Spleen (tissue), 11 donors: ENCODE measurements at regions not wholly inside any gene's neighbourhood (a gene's known extent, or its start where the extent isn't known, plus 50 kb on each side); places are given as distances from the start of the nearest gene placed in this dataset.
"Not testable (repeated sequence)": the region's sequence is repeated elsewhere in the genome, so short reads cannot be mapped to it uniquely, and the experiment has no call there.

Source experiments
- DNase-seq: peaks from one replicate; pipeline ENCODE4 v3.0.0-alpha.2; 2020
- H3K27ac ChIP-seq, 8 donors: fragments of 200-600 bp; sonication (generic) in 7 of 8; 1 replicate in 4 of 8; 2 replicates in 4 of 8; pipeline versions ENCODE4 v1.5.0 to v1.8.0; 2016 to 2021; ENCODE audit warnings: inconsistent platforms in 4 of 8, mild to moderate bottlenecking in 4 of 8, moderate library complexity in 1 of 8
- H3K27me3 ChIP-seq, 7 donors: fragments of 200-600 bp; sonication (generic) in 6 of 7; replicated peaks in 1 of 7; 1 replicate in 4 of 7; 2 replicates in 3 of 7; pipeline versions ENCODE4 v1.5.0 to v1.8.0; 2016 to 2021; ENCODE audit warnings: inconsistent platforms in 3 of 7, mild to moderate bottlenecking in 1 of 7
- H3K36me3 ChIP-seq, 6 donors: fragments of 200-600 bp; sonication (generic) in 5 of 6; 1 replicate in 4 of 6; 2 replicates in 2 of 6; pipeline versions ENCODE4 v1.5.0 to v1.8.0; 2016 to 2021; ENCODE audit warnings: inconsistent platforms in 2 of 6
- H3K4me1 ChIP-seq, 6 donors: fragments of 200-600 bp; sonication (generic) in 5 of 6; 1 replicate in 3 of 6; 2 replicates in 3 of 6; pipeline versions ENCODE4 v1.5.0 to v1.8.0; 2016 to 2021; ENCODE audit warnings: inconsistent platforms in 3 of 6
- H3K4me3 ChIP-seq, 8 donors: fragments of 200-600 bp; sonication (generic) in 7 of 8; 1 replicate in 4 of 8; 2 replicates in 4 of 8; pipeline versions ENCODE4 v1.5.0 to v1.8.0; 2016 to 2021; ENCODE audit warnings: inconsistent platforms in 4 of 8, mild to moderate bottlenecking in 4 of 8, moderate library complexity in 2 of 8
- H3K9me3 ChIP-seq, 8 donors: fragments of 200-600 bp; sonication (generic) in 7 of 8; 1 replicate in 4 of 8; 2 replicates in 4 of 8; pipeline versions ENCODE4 v1.5.0 to v1.8.0; 2016 to 2021; ENCODE audit warnings: inconsistent platforms in 4 of 8
- CTCF ChIP-seq, 11 experiments: fragments of 200-600 bp in 7 of 11; fragments of 450-650 bp in 4 of 11; sonication (generic) in 4 of 11; IDR thresholded peaks in 8 of 11; conservative IDR thresholded peaks in 3 of 11; 1 replicate in 7 of 11; 2 replicates in 4 of 11; pipeline versions ENCODE4 v1.4.0 to v1.8.0; 2016 to 2021; ENCODE audit warnings: antibody characterized with exemption in 11 of 11, inconsistent platforms in 4 of 11, mild to moderate bottlenecking in 1 of 11
- POLR2A ChIP-seq, 3 donors: fragments of 450-650 bp; IDR thresholded peaks; one replicate each; pipeline ENCODE4 v1.5.1; 2017; ENCODE audit warnings: antibody characterized with exemption in 3 of 3, mild to moderate bottlenecking in 1 of 3
- POLR2AphosphoS5 ChIP-seq, 3 donors: sonication (generic); formaldehyde crosslinking; IDR thresholded peaks; one replicate each; pipeline ENCODE4 v1.5.1; 2017; ENCODE audit warnings: antibody characterized with exemption in 3 of 3
- WGBS, 5 donors: extraction: QIAGEN DNeasy Blood & Tissue Kit in 3 of 5; methylation state at CpG; one replicate each; pipeline versions ENCODE4 v1.1.5 to v1.1.7; 2013 to 2018; 5-methylcytosine and 5-hydroxymethylcytosine counted together
- intact Hi-C: fragments of 100-400 bp; cut with DNase I; formaldehyde crosslinking; loops from one replicate; pipeline ENCODE4 v1.15.0; 2023; ENCODE audit warnings: low total_unique reads
- donor health status: healthy with polysubstance abuse.
- donor health status: DM: no; HTN: no; CAD: no; lungs with moderate emphysema.
- donor health status: DM: no; HTN: no; CAD: no.
- donor health status: Bipolar disorder and iron deficiency.
- donor health status: healthy.
- donor health status: DM: no; HTN: no; CAD: no.
- donor health status: DM: yes; HTN: yes; CAD: no.

GRCh38 chr12:104886418-104887401 lies 71.4 kb downstream of the SLC41A2 start:
- H3K4me1 ChIP-seq, result no peaks in the 10 kb centered on the region
- no peaks in the 10 kb centered on the region for H3K9me3 ChIP-seq
- no peaks in the 10 kb centered on the region for H3K36me3 ChIP-seq
- no peak for DNase-seq
- H3K27me3 ChIP-seq, result no peaks in the 10 kb centered on the region
- no peak overlapping the region for H3K27ac ChIP-seq
- intact Hi-C loops, result no loop called here
- 88 to 97% (median 91%) methylated on average over 3 of the region's 3 CpGs for WGBS, 5 donors
- no peak overlapping the region for H3K4me3 ChIP-seq
- TF ChIP-seq CTCF (IDR thresholded peaks at IDR 0.05 in 8 of 11, conservative IDR thresholded peaks at IDR 0.05 in 3 of 11), result no peak
- TF ChIP-seq POLR2A (IDR thresholded peaks at IDR 0.05), result no peak
- no peak for TF ChIP-seq POLR2AphosphoS5 (IDR thresholded peaks at IDR 0.05)

- H3K9me3 ChIP-seq, H3K4me1 ChIP-seq, H3K27me3 ChIP-seq, DNase-seq, H3K27ac ChIP-seq, H3K4me3 ChIP-seq, H3K36me3 ChIP-seq: not testable (repeated sequence)
- intact Hi-C loops, result loop anchor here (5.0 to 10.0 kb wide), 3 partner anchors 424 to 674 kb away; partner anchors contain the start of gene CHST11
- 80 to 89% (median 82%) methylated on average over 2 to 3 of the region's 3 CpGs for WGBS, 5 donors
Measured at GRCh38 chr12:104878858-104879257, 79.2 kb downstream of the SLC41A2 start.

- Histone ChIP-seq H3K27me3 (no peaks in the 10 kb centered on the region), H3K9me3 (no peaks in the 10 kb centered on the region), H3K27ac (no peak overlapping the region), H3K4me1 (no peaks in the 10 kb centered on the region), H3K36me3 (no peaks in the 10 kb centered on the region), H3K4me3 (no peak overlapping the region)
- 71 to 81% (median 77%) methylated on average over 3 of the region's 3 CpGs for WGBS, 5 donors
- TF ChIP-seq CTCF (IDR thresholded peaks at IDR 0.05 in 8 of 11, conservative IDR thresholded peaks at IDR 0.05 in 3 of 11), result peak in 9 of 11 experiments; percentile 32 to 67 (median 60)
- no peak for TF ChIP-seq POLR2A (IDR thresholded peaks at IDR 0.05)
- TF ChIP-seq POLR2AphosphoS5 (IDR thresholded peaks at IDR 0.05), result no peak
- DNase-seq, result no peak
- intact Hi-C loops, result loop anchor here (5.0 to 10.0 kb wide), 3 partner anchors 422 to 672 kb away; partner anchors contain the start of gene CHST11
Measured at GRCh38 chr12:104877103-104877705, 80.9 kb downstream of the SLC41A2 start.

- Histone ChIP-seq H3K27ac (no peak overlapping the region), H3K4me1 (no peaks in the 10 kb centered on the region), H3K9me3 (no peaks in the 10 kb centered on the region), H3K36me3 (no peaks in the 10 kb centered on the region), H3K4me3 (no peak overlapping the region), H3K27me3 (no peaks in the 10 kb centered on the region)
- WGBS, 5 donors, result 78 to 87% (median 83%) methylated on average over 2 of the region's 2 CpGs
- TF ChIP-seq CTCF (IDR thresholded peaks at IDR 0.05 in 8 of 11, conservative IDR thresholded peaks at IDR 0.05 in 3 of 11), result no peak
- TF ChIP-seq POLR2A (IDR thresholded peaks at IDR 0.05), result no peak
- no peak for TF ChIP-seq POLR2AphosphoS5 (IDR thresholded peaks at IDR 0.05)
- no peak for DNase-seq
- intact Hi-C loops, result loop anchor here (10.0 kb wide), 2 partner anchors 419 to 669 kb away; partner anchors contain the start of gene CHST11
Measured at GRCh38 chr12:104873374-104873773, 84.7 kb downstream of the SLC41A2 start.
